ENCODE measurements at regions not wholly inside any gene's neighbourhood (a gene's known extent, or its start where the extent isn't known, plus 50 kb on each side); places are given as distances from the start of the nearest gene placed in this dataset.

DNA sequence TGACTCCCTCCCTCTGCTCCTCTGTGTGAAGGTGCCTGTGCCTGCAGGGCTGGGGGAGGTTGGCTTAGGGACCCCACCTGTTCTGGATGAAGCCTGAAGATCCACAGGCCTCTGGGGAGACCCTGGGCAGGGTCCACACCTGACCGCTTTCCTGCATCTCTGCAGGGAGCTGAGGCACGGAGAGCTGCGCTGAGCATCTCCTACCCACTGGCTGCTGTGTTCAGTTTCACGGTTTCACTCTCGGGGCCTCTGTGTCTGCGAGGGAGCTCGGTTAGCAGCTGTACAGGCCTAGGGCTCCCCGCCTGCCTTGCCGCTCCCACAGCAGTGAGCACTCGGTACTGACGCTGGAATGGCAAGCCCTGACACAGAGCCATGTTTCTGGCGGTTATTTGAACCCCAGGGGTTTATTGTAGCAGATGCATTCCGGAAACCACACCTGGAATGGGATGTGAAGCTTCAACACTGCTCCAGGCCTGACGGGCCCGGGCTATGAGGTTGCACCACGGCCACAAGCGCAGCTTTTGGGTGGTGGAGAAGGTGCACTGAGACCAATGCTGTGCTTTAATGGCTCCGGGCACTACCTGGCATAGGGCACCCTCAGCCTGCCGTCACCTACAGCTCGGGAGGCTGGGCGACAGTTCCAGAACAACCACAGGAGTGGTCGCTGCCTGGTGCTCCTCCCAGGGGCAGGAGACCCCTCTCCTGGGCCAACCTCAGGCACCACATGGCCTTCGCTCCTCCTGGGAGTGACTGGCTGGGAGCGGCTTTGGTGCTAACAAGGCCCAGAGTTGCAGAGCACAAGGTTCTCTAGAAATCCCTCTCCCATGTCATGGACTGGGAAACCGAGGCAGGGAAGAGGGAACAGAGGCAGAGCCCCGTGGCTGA, 257.9 kb downstream of the NDUFA10 start:
- POLR2A ChIA-PET: no interaction called here
- no peak for DNase-seq (ENCODE audit: extremely low spot score)
- TF ChIP-seq, protein P1, sequence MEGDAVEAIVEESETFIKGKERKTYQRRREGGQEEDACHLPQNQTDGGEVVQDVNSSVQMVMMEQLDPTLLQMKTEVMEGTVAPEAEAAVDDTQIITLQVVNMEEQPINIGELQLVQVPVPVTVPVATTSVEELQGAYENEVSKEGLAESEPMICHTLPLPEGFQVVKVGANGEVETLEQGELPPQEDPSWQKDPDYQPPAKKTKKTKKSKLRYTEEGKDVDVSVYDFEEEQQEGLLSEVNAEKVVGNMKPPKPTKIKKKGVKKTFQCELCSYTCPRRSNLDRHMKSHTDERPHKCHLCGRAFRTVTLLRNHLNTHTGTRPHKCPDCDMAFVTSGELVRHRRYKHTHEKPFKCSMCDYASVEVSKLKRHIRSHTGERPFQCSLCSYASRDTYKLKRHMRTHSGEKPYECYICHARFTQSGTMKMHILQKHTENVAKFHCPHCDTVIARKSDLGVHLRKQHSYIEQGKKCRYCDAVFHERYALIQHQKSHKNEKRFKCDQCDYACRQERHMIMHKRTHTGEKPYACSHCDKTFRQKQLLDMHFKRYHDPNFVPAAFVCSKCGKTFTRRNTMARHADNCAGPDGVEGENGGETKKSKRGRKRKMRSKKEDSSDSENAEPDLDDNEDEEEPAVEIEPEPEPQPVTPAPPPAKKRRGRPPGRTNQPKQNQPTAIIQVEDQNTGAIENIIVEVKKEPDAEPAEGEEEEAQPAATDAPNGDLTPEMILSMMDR (IDR thresholded peaks at IDR 0.05; ENCODE audit: control extremely low read depth, extremely low read depth, low read depth, missing control alignments): no peak
- CTCF ChIA-PET: no interaction called here

GRCh38 chr2:239765911-239766310, 259.2 kb downstream of the NDUFA10 start:
- ChIA-PET CTCF (no interaction called here), POLR2A (no interaction called here)
- TF ChIP-seq, protein P1 (IDR thresholded peaks at IDR 0.05; ENCODE audit: control extremely low read depth, extremely low read depth, low read depth, missing control alignments): no peak
- no peak for DNase-seq (ENCODE audit: extremely low spot score)

DNA sequence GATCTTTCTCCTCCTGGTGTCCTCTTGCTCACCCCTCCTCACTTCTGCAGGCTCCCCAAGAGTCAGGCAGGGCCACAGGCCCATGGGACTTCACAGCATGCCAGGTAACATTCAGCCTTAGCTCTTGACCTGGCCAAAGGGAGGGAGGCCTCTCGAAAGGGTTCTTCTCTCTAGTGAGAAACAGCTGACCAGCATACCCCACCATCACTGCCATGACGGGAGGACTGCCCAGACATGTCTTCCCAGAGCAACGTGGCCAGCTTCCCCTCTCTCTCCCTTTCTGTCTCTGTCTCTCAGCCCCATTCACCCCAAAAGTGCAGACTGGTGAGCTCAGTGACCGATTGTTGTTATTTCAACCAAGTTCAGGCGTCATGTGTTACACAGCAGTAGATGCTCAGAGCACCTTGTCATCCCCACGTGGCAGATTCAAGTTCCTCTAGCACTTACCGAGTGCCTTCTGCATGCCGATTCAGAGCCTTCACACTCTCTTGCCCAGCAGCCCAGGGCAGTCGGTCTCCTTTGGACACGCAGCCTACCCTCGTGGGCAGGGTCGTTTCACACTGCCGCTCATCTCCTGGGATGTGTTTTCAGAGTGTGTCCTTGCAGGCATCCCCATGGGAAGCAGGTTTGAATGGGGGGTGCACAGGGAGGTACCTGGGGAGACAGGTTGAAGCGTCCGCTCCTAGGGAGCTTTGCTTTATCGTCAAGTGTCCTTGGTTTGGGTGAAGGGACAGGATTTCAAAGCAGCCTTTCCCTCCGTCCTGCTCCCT, 259.9 kb downstream of the NDUFA10 start:
- DNase-seq (ENCODE audit: extremely low spot score): no peak
- TF ChIP-seq, protein P1 (IDR thresholded peaks at IDR 0.05; ENCODE audit: control extremely low read depth, extremely low read depth, low read depth, missing control alignments): no peak
- ChIA-PET POLR2A (no interaction called here), CTCF (interaction anchor here (1.0 kb wide), 1 partner anchor 39 kb away, joined by 3 read pairs; no protein-coding TSS in a partner anchor)

- CTCF ChIA-PET: no interaction called here
- TF ChIP-seq, protein P1 (IDR thresholded peaks at IDR 0.05; ENCODE audit: control extremely low read depth, extremely low read depth, low read depth, missing control alignments): no peak
- DNase-seq (ENCODE audit: extremely low spot score): no peak
- POLR2A ChIA-PET: no interaction called here
These were observed 261.6 kb downstream of the NDUFA10 start for GRCh38 chr2:239763433-239764097.

DNA sequence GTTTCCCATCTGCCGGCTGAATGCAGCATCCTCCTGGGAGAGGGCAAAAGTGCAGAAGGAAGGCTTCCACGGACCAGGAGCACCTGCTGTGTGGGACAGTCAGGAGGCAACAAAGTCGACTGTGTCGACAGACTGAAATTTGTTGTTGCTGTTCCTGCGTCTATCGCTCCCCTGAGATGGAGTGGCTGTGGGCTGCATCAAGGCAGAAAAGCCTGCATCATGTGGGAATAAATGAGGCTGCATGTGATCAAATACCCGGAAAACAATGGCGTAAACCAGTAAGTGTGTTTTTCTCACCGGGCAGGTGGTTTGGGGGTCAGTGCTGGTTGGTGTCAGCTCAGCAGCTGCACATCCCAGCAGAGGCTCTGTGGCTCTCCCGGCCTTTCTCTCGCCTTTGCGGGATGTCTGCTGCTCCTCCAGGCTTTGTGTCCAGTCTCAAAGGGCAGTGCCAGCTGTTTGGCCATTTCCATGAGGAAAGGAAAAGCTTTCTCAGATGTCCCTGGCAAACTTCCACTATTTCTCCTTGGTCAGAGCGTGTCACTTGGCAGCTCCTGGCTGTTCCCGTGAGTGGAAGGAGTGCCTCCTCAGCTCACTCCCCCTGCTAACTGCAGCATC, 262.4 kb downstream of the NDUFA10 start:
- CTCF ChIA-PET: no interaction called here
- TF ChIP-seq, protein P1 (IDR thresholded peaks at IDR 0.05; ENCODE audit: control extremely low read depth, extremely low read depth, low read depth, missing control alignments): no peak
- no peak for DNase-seq (ENCODE audit: extremely low spot score)
- POLR2A ChIA-PET: no interaction called here

DNA sequence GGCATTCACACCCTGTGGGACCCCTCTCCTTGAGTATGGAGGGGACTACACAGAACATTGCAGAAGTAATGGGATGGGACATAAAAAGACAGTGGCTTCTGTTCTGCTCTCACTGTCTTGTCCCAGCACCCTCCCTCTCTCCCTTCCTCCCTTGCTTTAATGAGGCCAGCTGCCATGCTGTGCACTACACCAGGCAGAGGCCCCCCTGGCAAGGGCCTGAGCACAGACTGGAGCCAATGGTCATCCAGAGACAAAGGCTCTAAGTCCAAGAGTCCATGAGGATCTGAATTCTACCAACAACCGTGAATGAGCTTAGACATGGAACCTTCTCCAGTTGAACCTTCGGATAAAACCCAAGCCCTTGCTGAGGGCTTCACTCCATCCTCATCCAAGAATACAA, 263.0 kb downstream of the NDUFA10 start:
- ChIA-PET POLR2A (no interaction called here), CTCF (no interaction called here)
- DNase-seq (ENCODE audit: extremely low spot score): no peak
- TF ChIP-seq, protein P1 (IDR thresholded peaks at IDR 0.05; ENCODE audit: control extremely low read depth, extremely low read depth, low read depth, missing control alignments): no peak

All from GM10248 (cell line).